HG02642 (cell line): ENCODE measurements at regions not wholly inside any gene's neighbourhood (a gene's known extent, or its start where the extent isn't known, plus 50 kb on each side); places are given as distances from the start of the nearest gene placed in this dataset.

Experiments
- ATAC-seq: cut with Tn5 transposase; IDR thresholded peaks from one replicate; pipeline ENCODE4 v1.9.1; 2021; ENCODE audit warnings: mild to moderate bottlenecking; ENCODE audit not compliant: unreplicated experiment, poor library complexity

DNA sequence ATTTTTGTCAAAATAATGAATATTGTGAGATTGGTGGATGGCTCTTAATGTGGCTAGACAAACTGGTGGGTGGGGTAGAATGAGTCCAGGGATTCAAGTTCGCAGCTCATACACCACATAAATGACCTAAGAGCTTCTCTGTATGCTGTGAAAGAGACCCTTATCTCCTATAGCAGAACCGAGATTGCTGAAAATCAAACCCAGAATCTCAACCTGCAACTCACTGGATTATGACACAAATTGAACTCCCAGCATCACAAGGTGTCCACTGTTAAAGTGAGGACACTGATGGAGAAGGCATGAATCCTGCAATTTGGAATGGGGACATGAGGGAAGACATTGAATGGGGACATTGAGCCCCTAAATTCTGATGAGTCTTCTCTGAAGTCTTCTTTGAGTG is 51.3 kb upstream of the CNKSR3 start:
- ATAC-seq = no peak

DNA sequence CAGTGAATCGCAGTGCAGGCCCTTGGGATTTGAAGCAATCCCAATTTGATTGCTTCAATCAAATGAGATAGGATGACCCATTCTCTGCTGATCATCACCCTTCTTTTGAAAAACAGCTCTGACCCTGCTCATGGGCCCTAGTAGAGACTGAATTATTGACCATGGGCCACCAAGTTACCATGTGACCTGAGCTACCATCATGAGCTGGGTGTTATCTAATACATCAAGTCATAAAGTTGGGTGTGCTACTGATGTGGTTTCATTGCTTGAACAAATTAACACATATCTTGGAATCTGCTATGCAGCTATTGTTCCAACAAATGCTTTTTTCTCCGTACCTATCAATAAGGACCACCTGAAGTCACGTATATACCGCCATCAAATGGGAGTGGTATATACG is 54.8 kb upstream of the CNKSR3 start:
- ATAC-seq = no peak

DNA sequence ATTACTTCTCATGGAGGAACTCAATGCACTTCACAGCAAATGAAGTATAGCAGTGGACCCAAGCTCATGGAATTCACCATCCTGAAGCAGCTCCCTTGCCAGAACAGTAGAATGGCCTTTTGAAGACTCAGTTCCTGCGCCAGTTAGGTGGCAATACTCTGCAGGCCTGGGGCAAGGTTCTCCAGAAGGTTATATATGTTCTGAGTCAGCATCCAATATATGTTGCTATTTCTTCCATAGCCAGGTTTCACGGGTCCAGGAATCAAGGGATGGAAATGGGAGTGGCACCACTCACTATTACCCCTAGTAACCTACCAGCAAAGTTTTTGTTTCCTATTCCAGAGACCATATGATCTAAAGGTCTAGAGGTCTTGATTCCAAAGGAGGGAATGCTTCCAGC is 56.4 kb upstream of the CNKSR3 start:
- no peak for ATAC-seq

DNA sequence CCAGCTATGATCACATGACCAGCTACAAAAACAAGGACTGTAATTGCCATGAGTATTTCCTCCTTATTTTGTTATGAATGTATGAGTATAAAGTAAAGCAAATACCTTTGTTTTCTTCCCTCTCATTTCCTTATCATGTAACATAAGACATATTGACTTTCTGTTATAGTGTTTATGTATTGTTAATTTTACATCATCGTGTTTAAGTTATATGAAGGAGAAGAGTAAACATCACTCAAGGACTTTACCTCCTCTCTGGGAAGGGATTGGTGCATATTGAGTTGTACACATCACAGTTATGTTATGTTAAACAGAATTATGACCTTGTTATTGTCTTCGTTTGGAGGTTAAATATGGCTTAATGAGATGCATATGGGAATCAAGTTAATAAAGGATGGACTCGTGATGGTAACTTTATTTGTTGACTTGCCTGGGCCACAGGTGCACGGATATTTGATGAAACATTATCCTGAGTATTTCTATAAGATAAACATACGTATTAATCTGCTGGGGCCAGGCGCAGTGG is 57.3 kb upstream of the CNKSR3 start:
- ATAC-seq = no peak

DNA sequence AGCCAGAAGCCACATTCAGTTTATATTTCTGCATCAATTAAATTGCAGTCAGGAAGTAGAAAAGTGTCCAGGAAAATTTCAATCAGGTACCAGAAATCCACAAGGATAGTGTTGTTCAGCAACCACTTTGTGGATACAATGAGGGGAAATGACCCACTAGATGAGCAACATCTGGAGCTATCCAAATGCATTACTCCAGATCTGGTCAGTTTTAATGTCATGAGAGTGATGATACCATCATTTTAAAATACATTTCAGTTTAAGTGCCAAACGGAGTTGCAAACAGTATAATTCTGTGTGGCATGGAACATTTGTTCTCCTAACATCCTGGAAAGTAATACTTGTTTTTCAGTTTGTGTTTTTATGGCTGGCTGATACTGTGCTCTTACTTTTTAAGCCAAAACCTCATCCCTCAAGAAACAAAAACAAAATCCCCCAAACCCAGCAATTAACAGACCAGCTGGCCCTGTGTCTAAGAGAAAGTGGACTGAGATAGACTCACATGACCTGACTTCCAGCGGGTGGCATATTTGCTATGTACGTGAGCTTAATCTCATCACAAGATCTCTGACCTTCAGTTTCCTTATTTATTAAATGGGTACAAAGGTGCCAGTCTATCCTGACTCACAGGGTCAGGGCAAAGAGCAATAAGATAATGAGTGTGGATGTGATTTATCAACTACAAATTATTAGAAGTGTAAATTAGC is 58.8 kb upstream of the CNKSR3 start:
- ATAC-seq = no peak

DNA sequence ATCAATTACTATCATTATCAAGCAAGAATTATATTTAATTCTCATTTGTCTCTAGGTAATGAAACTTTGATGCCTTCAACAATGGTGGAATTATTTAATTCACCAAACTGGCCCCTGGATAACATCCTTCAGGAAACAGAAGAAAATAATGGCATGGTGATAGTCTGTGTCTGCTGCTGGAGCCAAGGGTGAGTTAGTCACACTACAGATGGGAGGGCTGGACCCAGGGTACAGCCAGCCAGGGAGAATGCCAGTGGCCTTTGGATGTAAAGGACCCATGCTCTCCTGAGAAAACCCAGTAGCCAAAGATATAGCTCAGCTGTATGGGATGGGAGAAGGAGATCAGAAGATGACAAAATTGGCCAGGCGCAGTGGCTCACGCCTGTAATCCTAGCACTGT is 60.0 kb upstream of the CNKSR3 start:
- ATAC-seq = no peak

DNA sequence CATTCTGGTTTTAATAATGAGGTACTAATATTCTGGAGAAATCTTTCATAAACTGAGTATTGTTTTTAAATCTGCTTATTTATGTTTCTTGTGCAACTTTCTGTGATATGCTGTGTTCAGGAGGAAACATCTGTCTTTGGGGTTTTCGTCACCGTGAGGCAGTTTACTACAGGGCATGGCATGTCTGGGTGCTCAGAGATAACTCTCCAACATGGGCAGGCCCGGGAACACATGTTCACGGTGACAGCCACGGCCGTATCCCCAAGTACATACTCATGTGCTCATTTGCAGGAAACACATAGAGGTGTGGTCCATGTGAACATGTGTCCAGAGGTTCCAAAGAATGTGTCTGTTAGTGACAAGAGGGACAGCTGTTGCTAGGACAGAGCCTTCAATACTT is 62.1 kb upstream of the CNKSR3 start:
- ATAC-seq = no peak

DNA sequence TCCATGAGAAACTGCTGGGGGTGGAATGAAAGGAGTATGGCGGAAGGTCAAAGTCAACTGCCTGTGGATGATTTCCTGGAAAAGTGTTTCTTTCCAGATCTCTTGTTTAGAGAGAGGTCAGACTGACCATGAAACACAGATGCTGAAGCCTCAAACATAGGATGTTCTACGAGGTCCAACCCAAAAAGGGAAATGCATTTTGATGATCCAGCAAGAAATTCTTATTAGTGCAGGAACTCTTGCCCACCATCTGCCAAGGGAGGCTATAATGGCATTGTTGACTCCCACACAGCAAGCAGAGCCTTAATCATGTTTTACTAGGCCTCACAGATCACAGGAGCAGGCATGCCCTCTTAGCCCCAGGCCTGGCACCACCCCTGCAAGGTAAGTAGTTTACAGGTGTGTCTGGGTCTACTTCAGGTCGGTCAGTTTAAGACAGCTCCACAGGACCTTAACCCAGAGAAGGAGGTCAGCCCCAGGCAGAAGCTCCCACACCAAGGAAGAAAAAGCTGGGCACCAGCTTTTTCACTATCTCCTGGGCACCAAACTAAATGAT is 67.6 kb upstream of the CNKSR3 start:
- ATAC-seq = no peak

DNA sequence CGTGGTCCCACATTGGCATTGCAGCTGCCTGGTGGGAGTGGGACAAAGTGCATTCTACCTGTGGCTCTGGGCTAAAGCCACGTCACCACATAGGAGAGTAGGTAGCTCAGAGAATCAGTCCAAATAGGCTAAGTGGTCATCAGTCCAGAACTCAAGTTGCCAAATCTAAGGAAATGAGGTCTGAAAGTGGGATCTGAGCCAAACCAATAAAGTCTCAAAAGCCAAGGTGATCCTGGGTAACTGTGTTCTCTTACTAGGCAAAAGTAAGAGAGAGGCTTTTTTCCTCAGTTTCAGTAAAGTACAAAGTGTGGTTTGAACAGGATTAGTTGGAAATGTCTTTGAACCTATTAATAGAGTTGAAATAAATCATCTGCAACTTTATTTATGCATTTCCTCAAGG is 68.6 kb upstream of the CNKSR3 start:
- no peak for ATAC-seq

DNA sequence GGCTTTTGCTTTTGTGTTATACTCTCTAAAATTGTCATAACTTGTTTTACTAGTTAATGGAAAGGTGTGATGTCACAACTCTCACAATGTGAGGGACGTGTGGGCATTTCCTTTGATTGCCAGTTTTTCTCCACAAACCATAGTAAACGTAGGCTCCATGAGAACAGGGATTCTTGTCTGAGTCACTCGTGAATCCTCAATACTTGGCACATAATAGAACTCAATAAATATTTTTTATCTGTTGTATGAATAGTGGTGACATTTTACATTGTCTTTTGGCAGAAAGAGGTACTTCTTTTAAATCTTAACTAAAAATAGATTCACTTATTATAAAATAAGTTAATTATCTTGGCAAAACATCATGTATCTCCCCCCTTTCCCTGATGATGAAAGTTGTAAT is 69.0 kb upstream of the CNKSR3 start:
- ATAC-seq = no peak

DNA sequence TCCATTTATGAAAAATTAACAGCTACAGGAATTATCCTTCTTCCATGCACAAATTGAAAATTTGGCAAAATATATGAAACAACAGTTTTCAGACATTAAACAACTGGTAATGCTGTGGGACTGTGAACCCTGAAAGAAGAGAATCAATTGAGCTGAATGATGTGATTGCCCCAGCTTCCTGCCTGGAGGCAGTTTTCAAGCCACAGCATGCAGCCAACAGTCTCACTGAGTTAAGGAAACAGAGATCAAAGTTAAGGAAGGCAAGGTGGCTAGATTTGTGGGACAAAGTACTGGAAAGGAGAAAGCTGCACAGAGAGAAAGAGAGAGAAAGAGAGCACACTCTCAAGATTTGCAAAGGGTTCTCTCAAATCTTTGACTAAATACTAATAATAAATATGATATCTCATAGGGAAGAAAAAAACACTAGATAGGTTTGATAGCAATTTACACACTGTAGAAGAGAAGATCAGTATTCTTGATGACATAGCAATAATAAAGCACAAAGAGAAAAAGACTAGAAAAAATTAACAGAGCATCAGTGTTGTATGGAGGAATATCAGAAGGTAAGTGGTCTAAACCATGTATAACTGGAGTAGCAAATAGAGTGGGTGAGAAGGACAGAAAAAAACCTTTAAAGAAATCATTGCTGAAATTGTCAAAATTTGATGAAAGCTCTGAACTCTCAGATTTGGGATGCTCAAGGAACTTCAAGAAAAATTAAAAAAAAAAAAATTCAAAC is 70.1 kb upstream of the CNKSR3 start:
- no peak for ATAC-seq

DNA sequence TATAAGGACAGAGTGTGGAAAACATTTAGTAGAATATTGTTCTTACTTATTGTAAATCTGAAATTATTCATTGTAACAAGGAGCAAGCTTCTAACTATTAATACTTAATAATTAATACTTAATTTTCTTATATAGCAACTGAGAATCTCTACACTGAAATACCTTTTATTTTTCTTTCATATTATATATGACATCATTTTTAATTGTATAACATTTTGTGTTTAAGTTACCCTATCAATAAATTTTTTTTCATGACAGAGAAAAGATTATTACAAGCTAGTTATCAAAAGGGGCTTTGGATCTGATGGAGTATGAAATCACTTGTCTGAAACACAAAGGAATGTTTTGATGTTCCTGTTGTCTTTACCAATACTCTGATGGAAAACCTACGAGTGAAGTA is 72.2 kb upstream of the CNKSR3 start:
- no peak for ATAC-seq

DNA sequence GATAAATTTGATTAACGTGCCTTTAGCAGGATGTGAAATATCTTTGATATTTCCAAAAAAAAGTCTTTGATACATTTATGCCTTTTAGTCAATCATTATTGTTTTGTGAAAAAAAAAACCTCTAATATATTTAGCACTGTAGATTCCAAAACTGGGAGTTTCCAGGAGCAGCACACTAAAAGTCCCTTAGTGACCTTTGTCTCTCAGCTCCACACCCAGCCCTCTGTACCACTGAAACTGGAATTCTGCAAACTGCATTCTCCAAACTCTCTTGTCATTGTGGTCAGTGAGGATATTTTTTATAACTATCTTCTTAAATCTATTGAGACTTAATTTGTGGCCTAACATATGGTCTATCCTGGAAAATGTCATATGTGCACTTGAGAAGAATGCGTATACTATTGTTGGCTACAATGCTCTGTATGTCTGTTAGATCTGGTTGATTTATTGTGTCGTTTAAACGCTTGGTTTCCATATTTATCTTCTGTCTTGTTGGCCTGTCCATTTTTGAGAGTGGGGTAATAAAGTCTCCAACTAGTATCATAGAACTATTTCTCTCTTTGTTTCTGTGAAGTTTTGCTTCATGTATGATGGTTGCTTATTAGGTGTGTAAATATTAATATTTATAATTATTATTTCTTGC is 73.2 kb upstream of the CNKSR3 start:
- ATAC-seq = no peak

DNA sequence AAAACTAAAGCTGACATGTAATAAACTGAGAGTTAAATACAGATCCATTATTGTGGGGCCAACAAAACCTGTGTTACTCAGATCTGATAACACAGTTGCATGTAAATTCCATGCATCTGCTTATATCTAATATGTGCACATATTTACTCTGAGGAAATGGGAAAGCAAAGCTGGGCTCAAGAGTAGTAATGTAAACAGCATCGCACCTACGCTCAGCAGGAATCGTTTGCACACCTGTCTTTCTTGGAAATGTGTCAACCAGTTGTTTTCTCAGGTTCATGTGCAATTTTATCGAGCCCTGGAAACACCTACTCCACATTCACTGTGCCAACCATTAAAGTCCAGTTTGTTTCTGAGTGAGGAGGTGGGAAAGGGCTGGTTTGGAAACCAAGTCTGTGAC is 80.3 kb upstream of the CNKSR3 start:
- ATAC-seq = no peak

DNA sequence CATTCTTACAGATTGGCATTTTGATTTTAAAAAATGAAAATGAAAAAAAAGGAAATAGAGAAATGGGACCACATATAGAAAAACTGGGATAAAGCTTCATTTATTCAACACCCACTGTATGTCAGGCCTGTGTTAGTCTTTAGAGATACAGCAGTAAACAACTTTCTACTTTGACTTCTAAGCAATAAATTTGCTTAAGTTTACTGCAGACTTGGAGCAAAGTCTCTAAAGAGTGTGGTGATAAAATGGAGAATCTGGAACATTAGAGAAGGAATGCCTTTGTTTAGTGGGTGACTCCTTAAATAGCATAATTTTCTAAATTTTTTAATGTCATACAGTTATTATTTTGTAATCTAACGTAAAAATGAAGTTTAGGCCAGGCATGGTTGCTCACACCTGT is 80.7 kb upstream of the CNKSR3 start:
- no peak for ATAC-seq

DNA sequence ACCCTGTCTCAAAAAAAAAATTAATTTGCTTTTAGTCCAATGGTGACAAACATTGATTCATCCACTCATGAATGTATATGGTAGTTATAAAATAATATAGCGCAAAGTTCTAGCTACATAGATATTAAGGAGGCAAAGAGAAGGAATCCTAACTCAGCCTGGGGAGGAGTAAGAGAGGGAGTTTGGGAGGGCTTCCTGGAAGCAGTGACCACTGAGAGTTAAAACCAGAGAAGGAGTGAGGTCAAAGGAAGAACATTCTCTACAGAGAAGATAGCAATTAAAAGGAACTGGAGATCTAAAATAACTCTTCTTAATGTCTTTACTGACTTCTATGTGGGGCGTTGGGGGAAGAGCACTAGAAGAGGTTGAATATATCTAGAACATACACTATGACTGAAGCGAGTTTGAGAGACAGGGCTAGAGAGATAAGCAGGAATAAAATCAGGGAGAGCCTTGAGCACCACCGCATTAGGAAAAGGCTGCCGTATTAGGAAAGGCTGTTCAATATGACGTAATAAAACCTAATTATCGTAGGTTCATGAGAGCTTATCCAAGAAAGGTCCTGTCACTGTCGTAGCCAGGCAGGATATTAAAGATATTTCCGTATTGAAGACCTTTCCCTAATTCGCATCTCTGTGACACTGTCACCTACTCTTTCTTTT is 81.8 kb upstream of the CNKSR3 start:
- no peak for ATAC-seq

DNA sequence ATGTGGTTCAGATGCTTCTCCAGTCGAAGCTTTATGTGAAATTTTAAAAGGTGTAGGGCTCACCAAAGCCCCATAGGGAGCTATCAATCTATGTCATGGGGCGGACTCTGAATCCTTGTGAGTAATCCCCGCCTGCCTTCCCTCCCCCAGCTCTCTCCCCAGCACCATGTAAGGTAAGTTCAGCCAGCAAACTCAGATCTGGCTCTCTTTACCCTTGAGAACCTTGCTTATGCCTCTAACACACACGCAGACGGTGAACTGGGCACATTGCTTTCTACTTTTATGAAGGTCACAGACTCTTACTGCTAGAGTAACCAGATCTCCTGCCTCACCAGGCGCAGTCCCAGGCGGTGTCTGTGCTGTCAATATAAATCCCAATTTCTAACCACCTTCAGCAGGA is 82.6 kb upstream of the CNKSR3 start:
- no peak for ATAC-seq

DNA sequence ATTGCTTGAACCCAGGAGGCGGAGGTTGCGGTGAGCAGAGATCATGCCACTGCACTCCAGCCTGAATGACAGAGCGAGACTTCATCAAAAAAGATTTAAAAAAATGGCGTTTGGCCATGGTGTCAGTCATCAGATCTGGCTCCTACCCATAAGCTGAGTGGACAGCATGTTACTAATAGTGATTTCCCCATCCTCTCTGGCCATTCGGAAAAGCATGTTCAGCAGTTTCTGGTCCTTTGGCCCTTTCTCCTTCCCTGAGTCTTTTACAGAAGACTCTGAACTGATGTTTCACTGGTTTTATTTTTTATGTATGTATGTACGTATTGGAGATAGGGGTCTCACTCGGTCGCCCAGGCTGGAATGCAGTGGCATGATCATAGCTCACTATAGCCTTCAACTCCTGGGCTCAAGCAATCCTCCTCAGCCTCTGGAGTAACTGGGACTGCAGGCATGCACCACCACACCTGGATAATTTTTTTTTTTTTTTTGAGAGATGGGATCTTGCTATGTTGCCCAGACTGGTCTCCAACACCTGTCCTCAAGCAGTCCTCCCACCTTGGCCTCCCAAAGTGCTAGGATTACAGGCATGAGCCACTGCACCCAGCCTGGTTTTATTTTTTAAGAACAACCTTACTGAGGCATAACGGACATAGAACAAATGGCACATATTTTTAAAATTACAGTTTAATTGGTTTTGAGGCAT is 84.2 kb upstream of the CNKSR3 start:
- ATAC-seq = no peak

DNA sequence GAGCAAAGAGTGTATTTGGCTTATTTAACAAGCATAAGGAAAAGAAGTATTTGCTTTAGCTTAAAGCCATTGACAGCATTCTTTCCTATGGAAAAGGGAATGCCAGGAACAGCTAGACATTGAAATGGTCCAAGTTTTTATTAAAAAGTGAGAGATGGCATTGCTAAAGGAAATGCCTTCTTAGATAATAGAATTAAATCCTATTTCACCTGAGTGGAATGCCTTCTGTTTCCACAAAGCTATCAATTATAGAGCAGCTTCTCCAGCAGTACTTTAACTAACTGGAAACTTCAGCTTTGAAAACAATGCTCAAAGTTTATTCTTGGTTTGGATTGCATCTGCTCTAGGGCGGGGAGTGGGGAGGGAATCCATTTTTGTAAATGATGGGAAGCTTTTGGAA is 85.1 kb upstream of the CNKSR3 start:
- no peak for ATAC-seq

DNA sequence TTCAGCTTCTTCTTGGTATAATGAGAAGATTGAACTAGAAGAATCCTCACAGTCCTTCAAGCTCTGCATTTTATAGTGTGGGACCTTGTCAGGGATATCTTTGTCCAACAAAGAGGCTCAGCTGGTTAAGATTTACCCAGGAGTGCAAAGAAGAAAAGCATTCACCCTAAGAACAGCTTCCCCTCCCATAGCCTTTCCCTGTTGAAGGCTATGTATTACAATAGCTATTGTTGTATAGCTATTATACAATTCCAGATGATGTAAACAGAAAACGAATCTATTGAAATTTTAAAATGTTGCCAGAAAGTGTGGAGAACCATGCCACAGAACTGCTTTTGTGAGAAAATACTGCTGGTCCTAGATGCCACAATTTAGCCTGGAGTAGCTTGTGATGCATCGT is 85.5 kb upstream of the CNKSR3 start:
- no peak for ATAC-seq
